Endothelial cell of umbilical vein (primary cell): ENCODE measurements at regions not wholly inside any gene's neighbourhood (a gene's known extent, or its start where the extent isn't known, plus 50 kb on each side); places are given as distances from the start of the nearest gene placed in this dataset.

Experiments used
- CTCF ChIP-seq, 2 donors: IDR thresholded peaks; 1 replicate in 1 of 2; 2 replicates in 1 of 2; pipeline ENCODE4 v1.5.1; 2011; ENCODE audit warnings: low read length in 2 of 2, mild to moderate bottlenecking in 2 of 2, moderate library complexity in 2 of 2, control low read depth in 1 of 2, inconsistent platforms in 1 of 2, low read depth in 1 of 2; ENCODE audit not compliant: insufficient read depth in 1 of 2; ENCODE audit errors: extremely low read depth in 1 of 2
- EZH2 ChIP-seq: IDR thresholded peaks from 2 replicates; pipeline ENCODE4 v1.6.1; 2012; ENCODE audit warnings: borderline replicate concordance, low read depth, mild to moderate bottlenecking, moderate library complexity, low read length, inconsistent platforms; ENCODE audit not compliant: severe bottlenecking
- GATA2 ChIP-seq: IDR thresholded peaks from 2 replicates; pipeline ENCODE4 v1.7.0; 2011; ENCODE audit warnings: low read depth, mild to moderate bottlenecking, moderate library complexity, mixed read lengths, low read length; ENCODE audit not compliant: insufficient read length, insufficient read depth
- POLR2A ChIP-seq: IDR thresholded peaks from 2 replicates; pipeline ENCODE4 v1.6.1; 2012; ENCODE audit warnings: low read depth, mild to moderate bottlenecking, control low read depth, low read length

DNA sequence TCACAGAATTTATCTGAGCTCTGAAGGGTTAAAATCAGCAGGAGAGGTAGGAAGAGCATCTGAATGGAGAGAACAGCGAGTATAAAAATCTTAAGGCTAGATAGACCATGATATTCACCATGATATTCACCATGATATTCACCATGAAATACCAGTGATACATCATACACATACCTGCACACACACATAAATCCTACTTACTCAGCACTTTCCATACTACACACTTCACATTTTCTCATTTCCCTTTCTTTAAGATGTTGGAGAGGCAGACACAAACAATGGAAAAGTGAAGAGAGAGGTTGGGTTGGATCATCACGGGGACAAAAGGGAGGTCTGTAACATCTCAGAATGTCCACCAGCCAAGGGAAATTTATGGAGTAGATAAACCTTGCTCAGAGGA lies 66.4 kb upstream of the ATP10B start:
- TF ChIP-seq GATA2 (no peak), EZH2 (no peak), CTCF (IDR thresholded peaks at IDR 0.05; ENCODE audit: extremely low read depth in 1 of 2, insufficient read depth in 1 of 2, low read depth in 1 of 2, low read length in 2 of 2) (no peak), POLR2A (no peak)
